Testis (tissue), 2 donors: ENCODE measurements at regions not wholly inside any gene's neighbourhood (a gene's known extent, or its start where the extent isn't known, plus 50 kb on each side); places are given as distances from the start of the nearest gene placed in this dataset.

ENCODE experiments used
- CTCF ChIP-seq, 3 experiments: fragments of 450-650 bp in 2 of 3; fragments of 200-600 bp in 1 of 3; sonication (generic) in 1 of 3; IDR thresholded peaks; one replicate each; pipeline ENCODE4 v1.5.1; 2016 to 2019; ENCODE audit warnings: antibody characterized with exemption in 3 of 3, mild to moderate bottlenecking in 2 of 3, moderate library complexity in 1 of 3
- POLR2A ChIP-seq: fragments of 450-650 bp; IDR thresholded peaks from one replicate; pipeline ENCODE4 v1.6.1; 2017; ENCODE audit warnings: antibody characterized with exemption, mild to moderate bottlenecking, moderate library complexity

GRCh38 chr1:245055752-245056151 lies 99.0 kb upstream of the KIF26B start:
- no peak for TF ChIP-seq CTCF (IDR thresholded peaks at IDR 0.05)
- no peak for TF ChIP-seq POLR2A
